IMR-90 (cell line): ENCODE measurements at regions not wholly inside any gene's neighbourhood (a gene's known extent, or its start where the extent isn't known, plus 50 kb on each side); places are given as distances from the start of the nearest gene placed in this dataset.

Experiments
- ATAC-seq: fragments of 200-7000 bp; cut with Tn5 transposase; 2 replicates; pipeline ENCODE4 v1.9.1; 2020; ENCODE audit warnings: low read depth, mild to moderate bottlenecking, moderate library complexity
- BruUV-seq: library from RNA; stranded (reverse); fragments of 400-500 nt; replicated peaks from 2 replicates; lab custom pipeline; 2021; lab: Mats Ljungman, UMichigan
- CTCF ChIA-PET: fragments of 300-600 bp; formaldehyde crosslinking; extraction: SDS; loops from one replicate; lab custom pipeline; 2021; ENCODE audit warnings: antibody characterized with exemption; lab: Yijun Ruan, JAX
- POLR2A ChIA-PET: fragments of 300-600 bp; sonication (Branson Sonifier 250); formaldehyde crosslinking; loops from one replicate; lab custom pipeline; 2022; ENCODE audit warnings: antibody characterized with exemption; ENCODE audit not compliant: unreplicated experiment; lab: Charles Lee
- DNase-seq: peaks from one replicate; pipeline ENCODE4 v3.0.0; 2013
- H2AFZ ChIP-seq: replicated peaks from 2 replicates; pipeline ENCODE3; 2013; ENCODE audit warnings: low read length, mild to moderate bottlenecking; ENCODE audit not compliant: poor library complexity
- H2AK5ac ChIP-seq: 2 replicates; pipeline ENCODE4 v1.6.1; 2013; ENCODE audit warnings: low read depth, low read length, inconsistent platforms
- H2AK9ac ChIP-seq: replicated peaks from 2 replicates; pipeline ENCODE3; 2013; ENCODE audit warnings: mild to moderate bottlenecking, low read depth, low read length, moderate library complexity; ENCODE audit not compliant: poor library complexity
- H2BK120ac ChIP-seq: 2 replicates; pipeline ENCODE4 v1.6.1; 2013; ENCODE audit warnings: low read depth, low read length, inconsistent platforms
- H2BK15ac ChIP-seq: 3 replicates; pipeline ENCODE4 v1.6.1; 2013; ENCODE audit warnings: low read depth, low read length, inconsistent platforms
- H2BK20ac ChIP-seq: 2 replicates; pipeline ENCODE4 v1.6.1; 2013; ENCODE audit warnings: low read depth, mild to moderate bottlenecking, inconsistent platforms, low read length, moderate library complexity
- H2BK5ac ChIP-seq: 2 replicates; pipeline ENCODE4 v1.6.1; 2013; ENCODE audit warnings: mild to moderate bottlenecking, low read depth, low read length, inconsistent platforms; ENCODE audit not compliant: poor library complexity, severe bottlenecking
- H3K14ac ChIP-seq: replicated peaks from 2 replicates; pipeline ENCODE4 v1.6.1; 2013; ENCODE audit warnings: low read depth, low read length, inconsistent platforms
- H3K18ac ChIP-seq: 2 replicates; pipeline ENCODE4 v1.6.1; 2013; ENCODE audit warnings: low read depth, low read length, control low read depth
- H3K23ac ChIP-seq: 2 replicates; pipeline ENCODE4 v1.6.1; 2013; ENCODE audit warnings: low read depth, low read length, inconsistent platforms
- H3K27ac ChIP-seq: 2 replicates; pipeline ENCODE4 v1.5.1; 2013; ENCODE audit warnings: mild to moderate bottlenecking, control low read depth, low read length; ENCODE audit not compliant: insufficient read depth
- H3K27me3 ChIP-seq: 2 replicates; pipeline ENCODE4 v1.6.1; 2013; ENCODE audit warnings: low read length; ENCODE audit not compliant: control insufficient read depth, insufficient read depth
- H3K36me3 ChIP-seq: 2 replicates; pipeline ENCODE4 v1.6.1; 2013; ENCODE audit warnings: low read length, mixed read lengths; ENCODE audit not compliant: control insufficient read depth, insufficient read depth
- H3K4ac ChIP-seq: 2 replicates; pipeline ENCODE4 v1.6.1; 2013; ENCODE audit warnings: low read depth, low read length, inconsistent platforms
- H3K4me1 ChIP-seq: 2 replicates; pipeline ENCODE4 v1.6.1; 2013; ENCODE audit warnings: low read length, mixed read lengths; ENCODE audit not compliant: control insufficient read depth, insufficient read depth
- H3K4me2 ChIP-seq: 2 replicates; pipeline ENCODE4 v1.6.1; 2013; ENCODE audit warnings: low read depth, mild to moderate bottlenecking, control low read depth, low read length, moderate library complexity
- H3K4me3 ChIP-seq: 2 replicates; pipeline ENCODE4 v1.5.1; 2013; ENCODE audit warnings: low read depth, mild to moderate bottlenecking, control low read depth, low read length, moderate library complexity; ENCODE audit not compliant: insufficient read depth
- H3K56ac ChIP-seq: 2 replicates; pipeline ENCODE4 v1.6.1; 2013; ENCODE audit warnings: low read length, inconsistent platforms; ENCODE audit not compliant: insufficient read depth; ENCODE audit errors: extremely low read depth
- H3K79me1 ChIP-seq, 2 experiments: 2 replicates each; pipeline ENCODE4 v1.6.1; 2013; ENCODE audit warnings: low read length in 2 of 2, inconsistent platforms in 1 of 2, low read depth in 1 of 2
- H3K9ac ChIP-seq: 2 replicates; pipeline ENCODE4 v1.6.1; 2013; ENCODE audit warnings: low read depth, low read length, control low read depth
- H3K9me1 ChIP-seq: 2 replicates; pipeline ENCODE4 v1.6.1; 2013; ENCODE audit warnings: low read length, inconsistent platforms; ENCODE audit not compliant: insufficient read depth
- H3K9me3 ChIP-seq: 2 replicates; pipeline ENCODE4 v1.6.1; 2013; ENCODE audit warnings: low read length; ENCODE audit not compliant: control insufficient read depth, insufficient read depth
- H4K20me1 ChIP-seq: 2 replicates; pipeline ENCODE4 v1.6.1; 2013; ENCODE audit warnings: low read length, inconsistent platforms; ENCODE audit not compliant: insufficient read depth
- H4K5ac ChIP-seq: 2 replicates; pipeline ENCODE4 v1.6.1; 2013; ENCODE audit warnings: mild to moderate bottlenecking, low read depth, low read length, control low read depth
- H4K8ac ChIP-seq, 2 experiments: 2 replicates each; pipeline ENCODE4 v1.6.1; 2013; ENCODE audit warnings: low read depth in 2 of 2, low read length in 2 of 2, control low read depth in 1 of 2, inconsistent platforms in 1 of 2
- H4K91ac ChIP-seq: 2 replicates; pipeline ENCODE4 v1.6.1; 2013; ENCODE audit warnings: low read depth, low read length, inconsistent platforms; ENCODE audit not compliant: insufficient read depth
- BHLHE40 ChIP-seq: fragments of 150-350 bp; IDR thresholded peaks from 2 replicates; pipeline ENCODE4 v1.6.1; 2016; ENCODE audit warnings: mild to moderate bottlenecking, low read depth, low read length
- CEBPB ChIP-seq: IDR thresholded peaks from 2 replicates; pipeline ENCODE4 v1.6.1; 2012; ENCODE audit warnings: low read depth, low read length, improper control_type of control experiment
- FOS ChIP-seq: fragments of 150-350 bp; IDR thresholded peaks from 2 replicates; pipeline ENCODE4 v1.6.1; 2016; ENCODE audit warnings: low read depth, low read length
- MAFK ChIP-seq: IDR thresholded peaks from 2 replicates; pipeline ENCODE4 v1.6.1; 2012; ENCODE audit warnings: low read depth, low read length, improper control_type of control experiment
- MXI1 ChIP-seq: IDR thresholded peaks from 2 replicates; pipeline ENCODE4 v1.6.1; 2012; ENCODE audit warnings: low read depth, mild to moderate bottlenecking, low read length, moderate library complexity, borderline replicate concordance
- RCOR1 ChIP-seq: IDR thresholded peaks from 2 replicates; pipeline ENCODE4 v1.6.1; 2012; ENCODE audit warnings: mild to moderate bottlenecking, low read length, improper control_type of control experiment; ENCODE audit not compliant: insufficient replicate concordance
- SMC3 ChIP-seq: fragments of 150-350 bp; IDR thresholded peaks from 2 replicates; pipeline ENCODE4 v1.6.1; 2016; ENCODE audit warnings: low read depth, mild to moderate bottlenecking, antibody characterized with exemption, low read length, moderate library complexity
- USF2 ChIP-seq: fragments of 150-350 bp; IDR thresholded peaks from 2 replicates; pipeline ENCODE4 v1.6.1; 2017; ENCODE audit warnings: mild to moderate bottlenecking, antibody characterized with exemption, low read length, low read depth
- WGBS, 2 experiments: methylation state at CpG; one replicate each; pipeline versions ENCODE4 v1.1.5 to v1.1.7; 2013; ENCODE audit warnings: missing lambda C conversion rate in 2 of 2; ENCODE audit not compliant: insufficient read length in 1 of 2; ENCODE audit errors: extremely low coverage in 2 of 2; 5-methylcytosine and 5-hydroxymethylcytosine counted together
- dilution Hi-C: fragments of 300-500 bp; cut with HindIII; formaldehyde crosslinking; loops from one replicate; pipeline ENCODE4 v1.14.3; 2018; ENCODE audit warnings: low sequenced_read_pairs; ENCODE audit not compliant: unreplicated experiment
- in situ Hi-C: fragments of 300-500 bp; cut with MboI; formaldehyde crosslinking; loops from 3 replicates; pipeline ENCODE4 v1.14.3; 2019; ENCODE audit warnings: low sequenced_read_pairs, inconsistent platforms, mixed read lengths
- intact Hi-C: fragments of 100-400 bp; cut with micrococcal nuclease; formaldehyde crosslinking; loops from 2 replicates; pipeline ENCODE4 v1.10.0; 2022

DNA sequence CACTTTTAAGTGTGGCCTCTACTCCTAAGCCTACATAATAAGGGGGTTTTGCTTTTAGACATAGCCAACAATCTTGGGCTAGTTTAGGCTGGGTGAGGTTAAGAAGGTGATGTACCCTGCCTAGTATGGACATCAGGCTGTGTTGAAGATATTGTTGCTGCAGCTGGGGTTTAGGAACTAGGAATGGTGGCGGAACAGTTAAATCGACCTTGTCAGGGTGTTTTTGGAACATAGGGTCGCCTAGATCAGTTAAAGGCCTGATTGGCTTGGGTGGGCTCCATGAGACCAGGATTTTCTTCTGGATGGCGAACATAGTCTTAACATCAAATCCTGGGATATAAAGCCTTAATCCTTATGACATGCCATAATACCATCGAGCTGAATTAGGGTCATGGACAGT lies 156.1 kb downstream of the TRIM27 start:
- Histone ChIP-seq H3K23ac (no peak overlapping the region), H2BK20ac (no peak overlapping the region), H2BK120ac (no peak overlapping the region), H2BK5ac (no peak overlapping the region), H3K27me3 (peaks cover 42% of the 10 kb centered on the region), H3K9me1 (no peaks in the 10 kb centered on the region), H2AFZ (no peak overlapping the region), H3K36me3 (no peaks in the 10 kb centered on the region), H2AK5ac (no peak overlapping the region), H2AK9ac (no peak overlapping the region), H3K4me1 (no peaks in the 10 kb centered on the region), H4K5ac (no peak overlapping the region), H4K20me1 (no peaks in the 10 kb centered on the region), H4K8ac (no peak overlapping the region), H3K14ac (no peak overlapping the region), H3K9ac (no peak overlapping the region), H3K27ac (no peak overlapping the region), H2BK15ac (no peak overlapping the region), H3K4ac (no peak overlapping the region), H3K9me3 (no peaks in the 10 kb centered on the region), H3K18ac (no peak overlapping the region), H4K91ac (no peak overlapping the region), H3K4me2 (no peak overlapping the region), H3K4me3 (no peak overlapping the region), H3K79me1 (no peaks in the 10 kb centered on the region), H3K56ac (no peak overlapping the region)
- WGBS, 2 experiments: no CpG with 5 or more reads among the region's 5 CpGs
- BruUV-seq: no TSS peak
- DNase-seq (no peak), ATAC-seq (no peak)
- dilution Hi-C loops (no loop called here), in situ Hi-C loops (no loop called here), intact Hi-C loops (no loop called here)
- CTCF ChIA-PET: no interaction called here
- POLR2A ChIA-PET: no interaction called here
- TF ChIP-seq SMC3 (no peak), FOS (no peak), BHLHE40 (no peak), USF2 (no peak), RCOR1 (no peak), MXI1 (no peak), MAFK (no peak), CEBPB (no peak)
